K562 (cell line): ENCODE measurements at regions not wholly inside any gene's neighbourhood (a gene's known extent, or its start where the extent isn't known, plus 50 kb on each side); places are given as distances from the start of the nearest gene placed in this dataset.

Experiments used
- ATAC-seq: fragments of 200-7000 bp; cut with Tn5 transposase; 3 replicates; pipeline ENCODE4 v1.9.1; 2020; ENCODE audit warnings: moderate library complexity
- BruUV-seq: library from RNA; stranded (reverse); fragments of 400-500 nt; replicated peaks from 2 replicates; lab custom pipeline; 2021; lab: Mats Ljungman, UMichigan
- CTCF ChIA-PET: fragments of 300-600 bp; formaldehyde crosslinking; extraction: SDS; loops from one replicate; lab custom pipeline; 2021; ENCODE audit warnings: low intra/inter-chr PET ratio; lab: Yijun Ruan, JAX
- POLR2A ChIA-PET: fragments of 300-600, 350-650 bp; sonication (Branson Sonifier 250); formaldehyde crosslinking; extraction: SDS; loops from one replicate; lab custom pipeline; 2021; ENCODE audit warnings: antibody characterized with exemption, inconsistent platforms; lab: Yijun Ruan, JAX
- DNase-seq, 4 experiments: peaks; one replicate each; pipeline versions ENCODE4 v3.0.0 to v3.0.0-alpha.2; 2011 to 2018; ENCODE audit warnings: low spot score in 3 of 4, mixed read lengths in 3 of 4; ENCODE audit errors: extremely low read depth in 1 of 4
- FAIRE-seq: peaks from 2 replicates; lab custom pipeline; 2011; peaks lifted over from hg19 to GRCh38; lab: Jason Lieb, UNC
- H2AFZ ChIP-seq: 2 replicates; pipeline ENCODE4 v1.6.0; 2011; ENCODE audit warnings: low read depth, low read length, control low read depth, inconsistent platforms
- H3K27ac ChIP-seq: fragments of 200-600 bp; 3 replicates; pipeline ENCODE4 v1.8.0; 2011; ENCODE audit warnings: low read depth, mild to moderate bottlenecking, control low read depth, inconsistent platforms, low read length, moderate library complexity, mixed read lengths; ENCODE audit errors: extremely low read depth
- H3K27me3 ChIP-seq, 2 experiments: fragments of 300-600 bp in 1 of 2; 2 replicates in 1 of 2; 3 replicates in 1 of 2; pipeline versions ENCODE4 v1.6.0 to v1.8.0; 2011; ENCODE audit warnings: inconsistent platforms in 2 of 2, low read length in 2 of 2, mild to moderate bottlenecking in 1 of 2, mixed read lengths in 1 of 2, moderate library complexity in 1 of 2; ENCODE audit not compliant: control insufficient read depth in 2 of 2, insufficient read depth in 2 of 2
- H3K36me3 ChIP-seq: fragments of 300-600 bp; 3 replicates; pipeline ENCODE4 v1.8.0; 2011; ENCODE audit warnings: mild to moderate bottlenecking, low read length, inconsistent platforms; ENCODE audit not compliant: control insufficient read depth, insufficient read depth
- H3K4me1 ChIP-seq, 2 experiments: fragments of 200-600 bp in 1 of 2; replicated peaks in 1 of 2; 2 replicates in 1 of 2; 3 replicates in 1 of 2; pipeline versions ENCODE4 v1.5.1 to v1.8.0; 2011; ENCODE audit warnings: inconsistent platforms in 2 of 2, low read length in 2 of 2, mild to moderate bottlenecking in 1 of 2, mixed read lengths in 1 of 2, moderate library complexity in 1 of 2; ENCODE audit not compliant: control insufficient read depth in 2 of 2, insufficient read depth in 2 of 2
- H3K4me2 ChIP-seq: 2 replicates; pipeline ENCODE4 v1.6.1; 2011; ENCODE audit warnings: low read length, control low read depth, inconsistent platforms, mixed read lengths; ENCODE audit not compliant: insufficient read depth
- H3K4me3 ChIP-seq: fragments of 200-600 bp; sonication (generic), shearing (Covaris generic); 2 replicates; pipeline ENCODE4 v1.5.1; 2016; ENCODE audit warnings: control low read depth, inconsistent platforms
- H3K79me2 ChIP-seq: fragments of 200-600 bp; 3 replicates; pipeline ENCODE4 v1.8.0; 2011; ENCODE audit warnings: low read length, inconsistent platforms; ENCODE audit not compliant: control insufficient read depth, insufficient read depth
- H3K9ac ChIP-seq, 2 experiments: 2 replicates each; pipeline versions ENCODE4 v1.6.0 to v1.6.1; 2011; ENCODE audit warnings: low read depth in 2 of 2, low read length in 2 of 2, control low read depth in 1 of 2, inconsistent platforms in 1 of 2, mild to moderate bottlenecking in 1 of 2, mixed read lengths in 1 of 2; ENCODE audit not compliant: insufficient read depth in 1 of 2
- H3K9me1 ChIP-seq: one replicate; pipeline ENCODE4 v1.6.0; 2011; ENCODE audit warnings: inconsistent platforms, mild to moderate bottlenecking, low read length, moderate library complexity; ENCODE audit not compliant: control insufficient read depth, insufficient read depth
- H3K9me3 ChIP-seq: replicated peaks from 2 replicates; pipeline ENCODE4 v1.5.1; 2011; ENCODE audit warnings: low read depth, low read length, inconsistent platforms; ENCODE audit not compliant: control insufficient read depth, insufficient read depth
- H4K20me1 ChIP-seq: replicated peaks from 2 replicates; pipeline ENCODE4 v1.6.1; 2011; ENCODE audit warnings: low read length, inconsistent platforms, mixed read lengths; ENCODE audit not compliant: control insufficient read depth, insufficient read depth
- ARID3B ChIP-seq: fragments of 250-450 bp; sonication (Bioruptor Pico); IDR thresholded peaks from 2 replicates; pipeline ENCODE4 v1.4.0; 2020; ENCODE audit warnings: borderline replicate concordance
- BRD4 ChIP-seq: fragments of 200-600 bp; sonication (generic); IDR thresholded peaks from 2 replicates; pipeline ENCODE4 v1.6.1; 2017; ENCODE audit warnings: inconsistent platforms
- CBFA2T3 ChIP-seq: fragments of 450-650 bp; IDR thresholded peaks from 2 replicates; pipeline ENCODE4 v1.6.1; 2017
- CSDE1 ChIP-seq, 2 experiments: fragments of 450-650 bp; IDR thresholded peaks; 2 replicates each; pipeline ENCODE4 v1.6.1; 2016; ENCODE audit warnings: mild to moderate bottlenecking in 1 of 2
- HDAC8 ChIP-seq: fragments of 450-650 bp; IDR thresholded peaks from 2 replicates; pipeline ENCODE4 v1.6.1; 2016; ENCODE audit warnings: mild to moderate bottlenecking, missing genetic modification characterization, moderate library complexity, missing compliant biosample characterization
- NFYB ChIP-seq: IDR thresholded peaks from 2 replicates; pipeline ENCODE4 v1.6.1; 2011; ENCODE audit warnings: mild to moderate bottlenecking, moderate library complexity; ENCODE audit not compliant: insufficient read length; ENCODE audit errors: extremely low read depth
- WGBS: fragments of 100-300 bp; shearing (Covaris generic); methylation state at CpG from one replicate; pipeline ENCODE4 v1.1.6; 2016; ENCODE audit warnings: low coverage, mixed read lengths; ENCODE audit not compliant: insufficient coverage; ENCODE audit errors: missing lambda C conversion rate; 5-methylcytosine and 5-hydroxymethylcytosine counted together
- in situ Hi-C: fragments of 300-500 bp; cut with MboI; formaldehyde crosslinking; loops from 4 replicates; pipeline ENCODE4 v1.15.0; 2018; ENCODE audit warnings: inconsistent platforms, mixed read lengths
- intact Hi-C: fragments of 100-400 bp; cut with micrococcal nuclease; formaldehyde crosslinking; loops from 2 replicates; pipeline ENCODE4 v1.14.2; 2022
- TF ChIP-seq, protein P1 (sequence below): fragments of 250-450 bp; sonication (Bioruptor Pico); IDR thresholded peaks from 2 replicates; pipeline ENCODE4 v1.8.0; 2021; ENCODE audit warnings: moderate library complexity, mild to moderate bottlenecking, inconsistent platforms
- TF ChIP-seq, protein P2 (sequence below): sonication (generic); formaldehyde crosslinking; IDR thresholded peaks from 2 replicates; pipeline ENCODE4 v1.8.1; 2022; ENCODE audit warnings: missing genetic modification reagents

DNA sequence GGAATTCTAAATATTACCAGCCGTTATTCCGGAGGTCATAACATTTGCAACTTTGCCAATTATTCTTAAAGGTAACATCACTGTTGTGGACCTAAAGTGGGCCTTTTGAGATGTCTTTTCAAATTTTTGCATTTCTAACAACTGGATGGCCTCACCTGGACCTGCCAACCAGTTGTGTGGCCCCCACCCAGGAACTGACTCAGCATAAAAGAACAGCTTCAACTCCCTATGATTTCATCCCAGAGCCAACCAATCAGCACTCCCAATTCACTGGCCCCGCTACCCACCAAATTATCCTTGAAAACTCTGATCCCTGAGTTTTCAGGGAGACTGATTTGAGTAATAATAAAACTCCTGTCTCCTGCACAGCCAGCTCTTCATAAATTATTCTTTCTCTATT, 489.7 kb upstream of the LMCD1 start:
- Histone ChIP-seq H3K79me2 (no peaks in the 10 kb centered on the region), H3K9me3 (peaks cover 2% of the 10 kb centered on the region; the same call in 1 of the 2 replicates), H3K9me1 (no peaks in the 10 kb centered on the region), H3K27me3 (no peaks in the 10 kb centered on the region), H3K4me3 (no peak overlapping the region), H3K9ac (no peak overlapping the region), H3K4me1 (no peaks in the 10 kb centered on the region), H3K27ac (no peak overlapping the region), H2AFZ (no peak overlapping the region), H4K20me1 (no peaks in the 10 kb centered on the region), H3K36me3 (no peaks in the 10 kb centered on the region), H3K4me2 (no peak overlapping the region)
- POLR2A ChIA-PET: no interaction called here
- in situ Hi-C loops: no loop called here
- BruUV-seq: no TSS peak
- WGBS: 0% methylated on average over 3 of the region's 3 CpGs
- TF ChIP-seq NFYB (no peak), BRD4 (no peak), ARID3B (CRISPR knock-in tag) (no peak), CSDE1 (IDR thresholded peaks at IDR 0.05) (no peak), HDAC8 (tag) (no peak), CBFA2T3 (no peak)
- TF ChIP-seq, protein P1, sequence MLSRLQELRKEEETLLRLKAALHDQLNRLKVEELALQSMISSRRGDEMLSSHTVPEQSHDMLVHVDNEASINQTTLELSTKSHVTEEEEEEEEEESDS (CRISPR knock-in tag): no peak
- TF ChIP-seq, protein P2, sequence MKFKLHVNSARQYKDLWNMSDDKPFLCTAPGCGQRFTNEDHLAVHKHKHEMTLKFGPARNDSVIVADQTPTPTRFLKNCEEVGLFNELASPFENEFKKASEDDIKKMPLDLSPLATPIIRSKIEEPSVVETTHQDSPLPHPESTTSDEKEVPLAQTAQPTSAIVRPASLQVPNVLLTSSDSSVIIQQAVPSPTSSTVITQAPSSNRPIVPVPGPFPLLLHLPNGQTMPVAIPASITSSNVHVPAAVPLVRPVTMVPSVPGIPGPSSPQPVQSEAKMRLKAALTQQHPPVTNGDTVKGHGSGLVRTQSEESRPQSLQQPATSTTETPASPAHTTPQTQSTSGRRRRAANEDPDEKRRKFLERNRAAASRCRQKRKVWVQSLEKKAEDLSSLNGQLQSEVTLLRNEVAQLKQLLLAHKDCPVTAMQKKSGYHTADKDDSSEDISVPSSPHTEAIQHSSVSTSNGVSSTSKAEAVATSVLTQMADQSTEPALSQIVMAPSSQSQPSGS (CRISPR knock-in tag): no peak
- no peak for DNase-seq
- CTCF ChIA-PET: no interaction called here
- FAIRE-seq: no peak
- no peak for ATAC-seq
- intact Hi-C loops: no loop called here
